ENCODE measurements at regions not wholly inside any gene's neighbourhood (a gene's known extent, or its start where the extent isn't known, plus 50 kb on each side); places are given as distances from the start of the nearest gene placed in this dataset.

GRCh38 chr5:67315082-67315989, 118.7 kb upstream of the CD180 start:
- TF ChIP-seq CTCF (IDR thresholded peaks at IDR 0.05) (no peak), NR3C1 (CRISPR knock-in tag; conservative IDR thresholded peaks at IDR 0.05; ENCODE audit: low read depth) (no peak), ZBTB43 (CRISPR knock-in tag; IDR thresholded peaks at IDR 0.05) (no peak), ETV6 (CRISPR knock-in tag; IDR thresholded peaks at IDR 0.05) (no peak), MAX (CRISPR knock-in tag; IDR thresholded peaks at IDR 0.05) (no peak), FOXJ3 (CRISPR knock-in tag; IDR thresholded peaks at IDR 0.05; ENCODE audit: borderline replicate concordance) (no peak), JUN (CRISPR knock-in tag; IDR thresholded peaks at IDR 0.05) (no peak), USF1 (CRISPR knock-in tag; IDR thresholded peaks at IDR 0.05) (no peak), SP1 (CRISPR knock-in tag; conservative IDR thresholded peaks at IDR 0.05) (no peak)

Data from WTC11 (cell line).